ENCODE measurements at regions not wholly inside any gene's neighbourhood (a gene's known extent, or its start where the extent isn't known, plus 50 kb on each side); places are given as distances from the start of the nearest gene placed in this dataset.
A peak's percentile ranks its signal among the peaks of the same experiment; 100 is the strongest.

- no peak overlapping the region for H3K27ac ChIP-seq
- peak; percentile 5 for DNase-seq
Observed at GRCh38 chr6:170082067-170082466, 208.8 kb downstream of the DLL1 start.

GRCh38 chr6:170081556-170081955 is 209.3 kb downstream of the DLL1 start:
- no peaks in the 10 kb centered on the region for H3K36me3 ChIP-seq (ENCODE audit: low read depth, missing control alignments)
- no peak for TF ChIP-seq POLR2A (IDR thresholded peaks at IDR 0.05)
- no peak for TF ChIP-seq CTCF (IDR thresholded peaks at IDR 0.05)
- no peak overlapping the region for H3K4me3 ChIP-seq
- H3K27ac ChIP-seq, result no peak overlapping the region
- no peaks in the 10 kb centered on the region for H3K4me1 ChIP-seq
- no peaks in the 10 kb centered on the region for H3K27me3 ChIP-seq
- 73 to 78% methylated on average over 13 of the region's 13 CpGs for WGBS, 2 donors
- no peaks in the 10 kb centered on the region for H3K9me3 ChIP-seq
- intact Hi-C loops (cut with DNase I; ENCODE audit: low total_unique reads), result no loop called here
- peak; percentile 4 for DNase-seq

More at GRCh38 chr6:170082067-170082466, 208.8 kb downstream of the DLL1 start:
- intact Hi-C loops (cut with DNase I; ENCODE audit: low total_unique reads), result no loop called here
- H3K27me3 ChIP-seq, result no peaks in the 10 kb centered on the region
- no peak overlapping the region for H3K4me3 ChIP-seq
- H3K4me1 ChIP-seq, result no peaks in the 10 kb centered on the region
- H3K9me3 ChIP-seq, result no peaks in the 10 kb centered on the region
- WGBS, 2 donors, result 93 to 98% methylated on average over 13 of the region's 13 CpGs
- H3K36me3 ChIP-seq (ENCODE audit: low read depth, missing control alignments), result no peaks in the 10 kb centered on the region
- TF ChIP-seq CTCF (IDR thresholded peaks at IDR 0.05), result no peak
- TF ChIP-seq POLR2A (IDR thresholded peaks at IDR 0.05), result no peak

- intact Hi-C loops (cut with DNase I; ENCODE audit: low total_unique reads), result no loop called here
- peak; percentile 13 for DNase-seq
- no peaks in the 10 kb centered on the region for H3K9me3 ChIP-seq
- no peak overlapping the region for H3K4me3 ChIP-seq
- H3K4me1 ChIP-seq, result no peaks in the 10 kb centered on the region
- no peaks in the 10 kb centered on the region for H3K36me3 ChIP-seq (ENCODE audit: low read depth, missing control alignments)
- no peaks in the 10 kb centered on the region for H3K27me3 ChIP-seq
- TF ChIP-seq CTCF (IDR thresholded peaks at IDR 0.05), result no peak
- TF ChIP-seq POLR2A (IDR thresholded peaks at IDR 0.05), result no peak
- WGBS, 2 donors, result 56 to 57% methylated on average over 17 to 25 of the region's 26 CpGs
- H3K27ac ChIP-seq, result no peak overlapping the region
Observed at GRCh38 chr6:170080828-170081371, 210.0 kb downstream of the DLL1 start.

- DNase-seq, result peak; percentile 6
- no peak overlapping the region for H3K4me3 ChIP-seq
- no peak overlapping the region for H3K27ac ChIP-seq
- TF ChIP-seq POLR2A (IDR thresholded peaks at IDR 0.05), result no peak
- TF ChIP-seq CTCF (IDR thresholded peaks at IDR 0.05), result no peak
- H3K4me1 ChIP-seq, result no peaks in the 10 kb centered on the region
- H3K36me3 ChIP-seq (ENCODE audit: low read depth, missing control alignments), result no peaks in the 10 kb centered on the region
- intact Hi-C loops (cut with DNase I; ENCODE audit: low total_unique reads), result no loop called here
- 89 to 93% methylated on average over 5 to 22 of the region's 24 CpGs for WGBS, 2 donors
- no peaks in the 10 kb centered on the region for H3K27me3 ChIP-seq
- H3K9me3 ChIP-seq, result no peaks in the 10 kb centered on the region
Observed at GRCh38 chr6:170080169-170080827, 210.6 kb downstream of the DLL1 start.

Measured in testis (tissue), 2 donors.